Ascending aorta (tissue), 2 donors: ENCODE measurements at regions not wholly inside any gene's neighbourhood (a gene's known extent, or its start where the extent isn't known, plus 50 kb on each side); places are given as distances from the start of the nearest gene placed in this dataset.

Experiments
- DNase-seq, 2 donors: peaks; one replicate each; pipeline ENCODE4 v3.0.0-alpha.2; 2019; ENCODE audit warnings: low spot score in 2 of 2
- H3K27ac ChIP-seq, 2 donors: fragments of 200-600 bp; sonication (generic); one replicate each; pipeline ENCODE4 v1.5.1; 2016 to 2017; ENCODE audit warnings: mild to moderate bottlenecking in 1 of 2
- H3K27me3 ChIP-seq: fragments of 200-600 bp; sonication (generic); one replicate; pipeline ENCODE4 v1.5.1; 2017
- H3K36me3 ChIP-seq, 2 donors: fragments of 200-600 bp; sonication (generic); one replicate each; pipeline ENCODE4 v1.5.1; 2016
- H3K4me1 ChIP-seq, 2 donors: fragments of 200-600 bp; sonication (generic); one replicate each; pipeline ENCODE4 v1.5.1; 2016 to 2017; ENCODE audit warnings: mild to moderate bottlenecking in 1 of 2
- H3K4me3 ChIP-seq, 2 donors: fragments of 200-600 bp; sonication (generic); one replicate each; pipeline ENCODE4 v1.5.1; 2016 to 2017; ENCODE audit warnings: mild to moderate bottlenecking in 1 of 2
- H3K9me3 ChIP-seq, 2 donors: fragments of 200-600 bp; sonication (generic); one replicate each; pipeline ENCODE4 v1.5.1; 2016
- intact Hi-C: fragments of 100-400 bp; cut with DNase I; formaldehyde crosslinking; loops from one replicate; pipeline ENCODE4 v1.15.1; 2023
- TF ChIP-seq, protein P1 (sequence below), 3 experiments: fragments of 200-600 bp in 2 of 3; fragments of 450-650 bp in 1 of 3; sonication (generic) in 2 of 3; IDR thresholded peaks; one replicate each; pipeline ENCODE4 v1.5.1; 2016 to 2019; ENCODE audit warnings: antibody characterized with exemption in 3 of 3, mild to moderate bottlenecking in 1 of 3, moderate library complexity in 1 of 3

GRCh38 chr4:164307262-164307661 is 446.7 kb upstream of the SMIM31 start:
- H3K36me3 ChIP-seq, result no peaks in the 10 kb centered on the region
- H3K4me3 ChIP-seq, result no peak overlapping the region
- H3K9me3 ChIP-seq, result no peaks in the 10 kb centered on the region
- H3K4me1 ChIP-seq, result no peaks in the 10 kb centered on the region
- H3K27me3 ChIP-seq, result no peaks in the 10 kb centered on the region
- no peak overlapping the region for H3K27ac ChIP-seq
- TF ChIP-seq, protein P1, sequence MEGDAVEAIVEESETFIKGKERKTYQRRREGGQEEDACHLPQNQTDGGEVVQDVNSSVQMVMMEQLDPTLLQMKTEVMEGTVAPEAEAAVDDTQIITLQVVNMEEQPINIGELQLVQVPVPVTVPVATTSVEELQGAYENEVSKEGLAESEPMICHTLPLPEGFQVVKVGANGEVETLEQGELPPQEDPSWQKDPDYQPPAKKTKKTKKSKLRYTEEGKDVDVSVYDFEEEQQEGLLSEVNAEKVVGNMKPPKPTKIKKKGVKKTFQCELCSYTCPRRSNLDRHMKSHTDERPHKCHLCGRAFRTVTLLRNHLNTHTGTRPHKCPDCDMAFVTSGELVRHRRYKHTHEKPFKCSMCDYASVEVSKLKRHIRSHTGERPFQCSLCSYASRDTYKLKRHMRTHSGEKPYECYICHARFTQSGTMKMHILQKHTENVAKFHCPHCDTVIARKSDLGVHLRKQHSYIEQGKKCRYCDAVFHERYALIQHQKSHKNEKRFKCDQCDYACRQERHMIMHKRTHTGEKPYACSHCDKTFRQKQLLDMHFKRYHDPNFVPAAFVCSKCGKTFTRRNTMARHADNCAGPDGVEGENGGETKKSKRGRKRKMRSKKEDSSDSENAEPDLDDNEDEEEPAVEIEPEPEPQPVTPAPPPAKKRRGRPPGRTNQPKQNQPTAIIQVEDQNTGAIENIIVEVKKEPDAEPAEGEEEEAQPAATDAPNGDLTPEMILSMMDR (IDR thresholded peaks at IDR 0.05), result no peak
- no peak for DNase-seq
- intact Hi-C loops, result no loop called here

DNA sequence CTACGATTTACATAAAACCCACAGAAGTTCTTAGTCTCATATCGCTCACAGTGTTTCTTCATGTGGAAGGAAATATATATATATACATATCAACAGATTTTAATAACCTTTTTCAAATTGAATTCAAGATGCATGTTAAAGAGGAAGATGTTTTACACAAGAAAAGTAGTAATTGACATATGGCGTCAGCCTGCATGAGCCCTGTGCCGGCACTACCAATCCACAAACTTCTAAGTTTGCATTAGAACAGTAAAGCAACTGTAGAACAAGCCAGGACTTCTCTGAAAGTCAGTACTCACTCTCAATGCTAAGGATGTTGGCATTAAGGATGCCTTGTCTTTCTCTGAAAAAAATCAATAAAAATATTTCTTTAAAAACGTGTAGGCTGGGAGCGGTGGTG is 441.3 kb upstream of the SMIM31 start:
- no peaks in the 10 kb centered on the region for H3K27me3 ChIP-seq
- TF ChIP-seq, protein P1 (IDR thresholded peaks at IDR 0.05), result no peak
- intact Hi-C loops, result no loop called here
- H3K4me1 ChIP-seq, result no peaks in the 10 kb centered on the region
- H3K27ac ChIP-seq, result no peak overlapping the region
- no peak overlapping the region for H3K4me3 ChIP-seq
- H3K9me3 ChIP-seq, result no peaks in the 10 kb centered on the region
- DNase-seq, result no peak
- no peaks in the 10 kb centered on the region for H3K36me3 ChIP-seq

DNA sequence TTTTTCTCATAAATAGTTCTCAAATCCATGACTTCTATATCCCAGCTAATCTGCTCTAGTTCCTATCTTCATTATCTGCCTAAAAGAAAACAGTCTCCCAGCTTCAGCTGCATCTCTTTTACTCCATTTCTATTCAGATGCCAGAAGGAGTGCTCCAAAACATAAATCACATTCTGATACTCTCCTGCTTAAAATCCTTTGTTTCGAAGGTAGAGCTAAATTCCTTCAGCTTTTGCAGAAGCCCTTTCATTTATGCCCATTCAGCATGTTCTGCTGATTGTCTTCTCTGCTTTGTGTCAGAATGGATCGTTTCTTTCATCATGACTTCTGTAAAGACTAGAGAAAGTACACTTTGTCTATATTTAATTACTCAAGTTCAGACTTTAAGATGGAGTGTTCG is 440.1 kb upstream of the SMIM31 start:
- TF ChIP-seq, protein P1 (IDR thresholded peaks at IDR 0.05), result no peak
- Histone ChIP-seq H3K27ac (no peak overlapping the region), H3K4me1 (no peaks in the 10 kb centered on the region), H3K9me3 (no peaks in the 10 kb centered on the region), H3K27me3 (no peaks in the 10 kb centered on the region), H3K4me3 (no peak overlapping the region), H3K36me3 (no peaks in the 10 kb centered on the region)
- no peak for DNase-seq
- intact Hi-C loops, result no loop called here

DNA sequence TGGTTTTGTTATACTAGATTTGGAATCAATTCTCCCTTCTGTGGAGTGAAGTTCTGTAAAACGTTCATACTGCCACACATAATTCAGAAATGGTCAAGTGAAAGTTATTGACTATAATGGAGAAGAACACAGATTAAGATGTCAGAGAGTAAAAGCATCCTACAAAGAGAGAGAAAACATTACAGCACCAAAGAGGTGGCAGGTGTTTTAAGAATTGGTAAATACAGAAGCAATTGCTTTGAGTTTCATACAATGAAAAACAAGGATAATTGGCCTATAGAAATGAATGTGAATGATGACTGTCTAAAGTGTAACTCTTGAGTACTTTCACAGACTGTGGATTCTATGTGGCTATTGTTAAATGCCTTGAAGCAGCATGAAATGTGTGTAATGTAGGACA is 435.6 kb upstream of the SMIM31 start:
- Histone ChIP-seq H3K4me3 (no peak overlapping the region), H3K9me3 (no peaks in the 10 kb centered on the region), H3K4me1 (no peaks in the 10 kb centered on the region), H3K36me3 (no peaks in the 10 kb centered on the region), H3K27me3 (no peaks in the 10 kb centered on the region), H3K27ac (no peak overlapping the region)
- TF ChIP-seq, protein P1 (IDR thresholded peaks at IDR 0.05), result no peak
- intact Hi-C loops, result no loop called here
- DNase-seq, result no peak

DNA sequence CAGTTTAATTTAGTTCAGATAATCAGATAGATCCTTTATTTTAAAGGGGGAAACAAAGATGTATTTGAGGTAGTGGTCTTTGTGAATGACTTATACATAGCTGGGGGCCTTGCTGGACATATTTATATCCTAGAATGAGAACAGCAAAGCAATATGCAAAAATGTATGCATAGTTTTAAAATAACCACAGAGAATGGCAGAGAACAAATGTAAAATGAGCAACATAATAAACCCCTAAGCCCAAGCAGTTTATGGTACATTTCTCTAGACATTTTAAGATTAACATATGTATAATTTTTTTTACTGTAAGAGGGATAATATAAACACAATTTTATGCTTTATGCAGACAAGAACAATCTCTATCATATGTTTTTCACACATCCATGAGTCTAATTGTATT is 434.2 kb upstream of the SMIM31 start:
- Histone ChIP-seq H3K4me3 (no peak overlapping the region), H3K27me3 (no peaks in the 10 kb centered on the region), H3K36me3 (no peaks in the 10 kb centered on the region), H3K27ac (no peak overlapping the region), H3K4me1 (no peaks in the 10 kb centered on the region), H3K9me3 (no peaks in the 10 kb centered on the region)
- TF ChIP-seq, protein P1 (IDR thresholded peaks at IDR 0.05), result no peak
- intact Hi-C loops, result no loop called here
- DNase-seq, result no peak

GRCh38 chr4:164320847-164321246 is 433.1 kb upstream of the SMIM31 start:
- H3K4me3 ChIP-seq, result no peak overlapping the region
- no peak overlapping the region for H3K27ac ChIP-seq
- no peaks in the 10 kb centered on the region for H3K4me1 ChIP-seq
- H3K36me3 ChIP-seq, result no peaks in the 10 kb centered on the region
- TF ChIP-seq, protein P1 (IDR thresholded peaks at IDR 0.05), result no peak
- no peaks in the 10 kb centered on the region for H3K27me3 ChIP-seq
- H3K9me3 ChIP-seq, result no peaks in the 10 kb centered on the region
- intact Hi-C loops, result no loop called here
- no peak for DNase-seq
